Pancreas (tissue), 10 donors: ENCODE measurements at regions not wholly inside any gene's neighbourhood (a gene's known extent, or its start where the extent isn't known, plus 50 kb on each side); places are given as distances from the start of the nearest gene placed in this dataset.

Source experiments
- ATAC-seq, 4 donors: fragments of 200-7000 bp; cut with Tn5 transposase; one replicate each; pipeline versions ENCODE4 v1.8.0 to v1.9.1; 2020; ENCODE audit warnings: mild to moderate bottlenecking in 4 of 4, moderate library complexity in 4 of 4
- DNase-seq, 6 donors: peaks; one replicate each; pipeline ENCODE4 v3.0.0-alpha.2; 2020
- FAIRE-seq: peaks from 2 replicates; lab custom pipeline; 2012; peaks lifted over from hg19 to GRCh38; lab: Jason Lieb, UNC
- H3K27ac ChIP-seq, 4 donors: fragments of 200-600 bp; sonication (generic); 1 replicate in 3 of 4; 2 replicates in 1 of 4; pipeline versions ENCODE4 v1.5.0 to v1.8.0; 2020
- H3K27me3 ChIP-seq, 4 donors: fragments of 200-600 bp; one replicate each; pipeline ENCODE4 v1.8.0; 2021
- H3K36me3 ChIP-seq, 3 donors: fragments of 200-600 bp; sonication (generic) in 1 of 3; one replicate each; pipeline versions ENCODE4 v1.5.0 to v1.8.0; 2020 to 2021
- H3K4me1 ChIP-seq, 3 donors: fragments of 200-600 bp; one replicate each; pipeline ENCODE4 v1.8.0; 2021
- H3K4me3 ChIP-seq, 4 donors: fragments of 200-600 bp; sonication (generic) in 2 of 4; one replicate each; pipeline versions ENCODE4 v1.5.0 to v1.8.0; 2020 to 2021
- H3K9me3 ChIP-seq, 4 donors: fragments of 200-600 bp; one replicate each; pipeline ENCODE4 v1.8.0; 2021
- CTCF ChIP-seq, 4 donors: fragments of 200-600 bp; sonication (generic) in 3 of 4; IDR thresholded peaks; one replicate each; pipeline versions ENCODE4 v1.5.0 to v1.8.0; 2021; ENCODE audit warnings: antibody characterized with exemption in 4 of 4
- WGBS, 2 donors: extraction: QIAGEN DNeasy Blood & Tissue Kit; methylation state at CpG; one replicate each; pipeline ENCODE4 v1.1.7; 2013; 5-methylcytosine and 5-hydroxymethylcytosine counted together
- intact Hi-C, 3 donors: fragments of 100-400 bp; cut with DNase I; formaldehyde crosslinking; loops; one replicate each; pipeline versions ENCODE4 v1.11.1 to v1.14.2; 2022
- donor health status: healthy with polysubstance abuse.
- donor health status: DM: no; HTN: no; CAD: no; lungs with moderate emphysema.
- donor health status: DM: no; HTN: no; CAD: no.
- donor health status: control.
- donor health status: control.
- donor health status: Bipolar disorder and iron deficiency.
- donor health status: DM: yes; HTN: yes; CAD: no.
- donor health status: DM: no; HTN: no; CAD: no.
- donor health status: DM: no; HTN: no; CAD: no.
- donor health status: DM: yes; HTN: yes; CAD: no.

GRCh38 chrX:16474511-16474910 lies 175.4 kb upstream of the S100G start:
- TF ChIP-seq CTCF (IDR thresholded peaks at IDR 0.05) = no peak
- Histone ChIP-seq H3K4me3 (no peak overlapping the region), H3K9me3 (no peaks in the 10 kb centered on the region), H3K4me1 (no peaks in the 10 kb centered on the region), H3K27ac (no peak overlapping the region), H3K36me3 (no peaks in the 10 kb centered on the region), H3K27me3 (peaks cover 0 to 20% (median 0%) of the 10 kb centered on the region in 4 donors)
- 84% methylated on average over 4 of the region's 4 CpGs for WGBS, 2 donors
- no peak for DNase-seq
- ATAC-seq = no peak
- intact Hi-C loops = no loop called here
- no peak for FAIRE-seq

- no peak for TF ChIP-seq CTCF (IDR thresholded peaks at IDR 0.05)
- 72 to 76% methylated on average over 8 of the region's 8 CpGs for WGBS, 2 donors
- H3K27me3 ChIP-seq = peaks cover 0 to 23% (median 0%) of the 10 kb centered on the region in 4 donors
- H3K27ac ChIP-seq = no peak overlapping the region
- DNase-seq (no peak), ATAC-seq (no peak), FAIRE-seq (no peak)
- no peaks in the 10 kb centered on the region for H3K9me3 ChIP-seq
- no peaks in the 10 kb centered on the region for H3K36me3 ChIP-seq
- H3K4me3 ChIP-seq = no peak overlapping the region
- intact Hi-C loops = no loop called here
- H3K4me1 ChIP-seq = no peaks in the 10 kb centered on the region
These were observed 173.9 kb upstream of the S100G start for GRCh38 chrX:16476009-16476408.

- TF ChIP-seq CTCF (IDR thresholded peaks at IDR 0.05) = no peak
- 79 to 80% methylated on average over 2 of the region's 2 CpGs for WGBS, 2 donors
- H3K4me1 ChIP-seq = no peaks in the 10 kb centered on the region
- H3K9me3 ChIP-seq = no peaks in the 10 kb centered on the region
- ATAC-seq (no peak), FAIRE-seq (peak; percentile 88), DNase-seq (no peak)
- intact Hi-C loops = no loop called here
- H3K27ac ChIP-seq = no peak overlapping the region
- H3K4me3 ChIP-seq = no peak overlapping the region
- H3K36me3 ChIP-seq = no peaks in the 10 kb centered on the region
- peaks cover 0 to 23% (median 0%) of the 10 kb centered on the region in 4 donors for H3K27me3 ChIP-seq
These were observed 173.3 kb upstream of the S100G start for GRCh38 chrX:16476692-16477091.

- ATAC-seq (no peak), DNase-seq (no peak), FAIRE-seq (peak; percentile 5)
- Histone ChIP-seq H3K4me3 (no peak overlapping the region), H3K9me3 (no peaks in the 10 kb centered on the region), H3K27me3 (peaks cover 0 to 16% (median 0%) of the 10 kb centered on the region in 4 donors), H3K36me3 (no peaks in the 10 kb centered on the region), H3K4me1 (no peaks in the 10 kb centered on the region), H3K27ac (no peak overlapping the region)
- WGBS, 2 donors = 49 to 50% methylated on average over 5 of the region's 5 CpGs
- intact Hi-C loops = no loop called here
- TF ChIP-seq CTCF (IDR thresholded peaks at IDR 0.05) = no peak
These were observed 170.6 kb upstream of the S100G start for GRCh38 chrX:16479206-16479869.

GRCh38 chrX:16480049-16480448 lies 169.9 kb upstream of the S100G start:
- ATAC-seq (no peak), FAIRE-seq (no peak)
- 79 to 91% methylated on average over 4 of the region's 4 CpGs for WGBS, 2 donors

More at GRCh38 chrX:16480049-16480448, 169.9 kb upstream of the S100G start:
- Histone ChIP-seq H3K27ac (no peak overlapping the region), H3K27me3 (peaks cover 0 to 16% (median 0%) of the 10 kb centered on the region in 4 donors), H3K4me1 (no peaks in the 10 kb centered on the region), H3K9me3 (no peaks in the 10 kb centered on the region), H3K36me3 (no peaks in the 10 kb centered on the region), H3K4me3 (no peak overlapping the region)
- no peak for DNase-seq
- intact Hi-C loops = no loop called here
- no peak for TF ChIP-seq CTCF (IDR thresholded peaks at IDR 0.05)
